NCI-H1694 (cell line): ENCODE measurements at regions not wholly inside any gene's neighbourhood (a gene's known extent, or its start where the extent isn't known, plus 50 kb on each side); places are given as distances from the start of the nearest gene placed in this dataset.
"Not testable (repeated sequence)": the region's sequence is repeated elsewhere in the genome, so short reads cannot be mapped to it uniquely, and the experiment has no call there.

ENCODE experiments used
- DNase-seq: peaks from one replicate; lab custom pipeline; 2025; lab: John Stamatoyannopoulos, UW

GRCh38 chr18:7178568-7178967, 52.3 kb upstream of the LRRC30 start:
- DNase-seq, result not testable (repeated sequence)

DNA sequence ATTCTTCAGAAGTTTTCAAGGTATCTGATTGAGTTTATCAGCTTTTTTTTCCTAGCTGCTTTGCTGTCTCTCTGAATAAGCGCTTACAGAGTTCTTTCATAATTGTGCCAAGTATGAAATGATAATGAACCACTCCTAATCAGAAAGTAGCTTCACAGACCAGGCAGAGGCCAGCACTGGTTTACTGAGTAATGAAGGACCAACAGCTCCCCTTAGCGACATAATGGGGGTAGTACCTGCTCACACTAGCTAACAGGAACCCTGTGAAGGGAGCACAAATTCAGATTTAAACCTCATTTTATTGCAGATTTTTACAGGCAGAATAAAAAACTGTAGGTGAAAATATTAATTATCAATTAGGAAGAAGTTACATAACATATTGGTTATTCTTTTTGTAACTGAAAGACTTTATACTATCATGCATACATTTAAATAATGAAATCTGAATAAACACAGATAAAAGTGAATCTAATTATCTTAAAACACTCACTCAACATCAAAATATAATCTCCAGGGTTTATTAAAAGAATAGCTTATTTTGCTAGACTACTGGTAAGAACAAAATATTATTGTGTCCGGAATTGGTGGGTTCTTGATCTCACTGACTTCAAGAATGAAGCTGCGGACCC, 53.7 kb upstream of the LRRC30 start:
- DNase-seq, result peak; percentile 35

GRCh38 chr18:7174344-7175095, 56.4 kb upstream of the LRRC30 start:
- no peak for DNase-seq

DNA sequence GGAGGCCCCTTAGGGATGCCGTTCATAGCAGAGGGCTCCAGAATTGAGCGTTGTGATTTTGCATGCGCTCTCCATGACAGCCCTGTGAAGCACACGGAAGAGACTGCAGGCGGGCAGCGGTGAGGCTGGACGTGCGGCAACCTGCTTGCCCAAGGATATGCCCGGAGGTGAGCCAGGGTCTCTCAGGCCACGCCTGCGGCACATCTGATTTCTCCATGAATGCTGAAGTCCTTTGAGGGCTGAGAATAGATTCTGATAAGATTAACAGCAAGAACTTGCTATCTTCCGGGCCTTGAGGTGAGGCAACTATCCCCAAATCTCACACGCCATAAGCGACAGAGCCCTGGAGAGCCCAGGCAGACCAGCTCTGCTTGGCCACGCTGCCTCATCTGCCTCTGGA, 55.6 kb upstream of the LAMA1 start:
- no peak for DNase-seq

DNA sequence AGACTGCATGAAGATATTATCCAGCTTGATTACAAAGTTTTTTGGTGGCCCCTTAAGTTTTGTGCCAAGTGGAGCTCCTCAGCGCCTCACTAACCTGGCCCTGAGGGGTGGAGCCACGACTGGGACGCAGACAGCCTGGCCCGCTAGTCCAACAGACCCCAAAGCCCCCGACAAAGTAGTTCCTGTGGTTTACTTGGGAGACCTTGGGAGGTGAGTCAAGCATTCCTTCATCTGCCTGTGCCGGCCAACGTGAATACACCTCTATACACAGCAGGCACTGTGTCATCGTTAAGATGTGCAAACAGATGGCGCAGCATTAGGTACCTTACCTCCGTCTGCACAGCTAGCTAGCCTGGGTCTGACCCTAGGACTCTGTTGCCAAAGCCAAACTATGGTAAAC, 55.0 kb upstream of the LAMA1 start:
- no peak for DNase-seq

GRCh38 chr18:7170292-7170691, 52.7 kb upstream of the LAMA1 start:
- no peak for DNase-seq

- no peak for DNase-seq
These were observed 52.0 kb upstream of the LAMA1 start for GRCh38 chr18:7169601-7170000.

GRCh38 chr18:7168408-7168807, 50.8 kb upstream of the LAMA1 start:
- DNase-seq, result no peak
